ENCODE measurements at regions not wholly inside any gene's neighbourhood (a gene's known extent, or its start where the extent isn't known, plus 50 kb on each side); places are given as distances from the start of the nearest gene placed in this dataset.

- H3K27ac ChIP-seq (ENCODE audit: insufficient read length, low read depth, low read length), result no peak overlapping the region
- no peak overlapping the region for H3T11ph ChIP-seq (ENCODE audit: low read length)
- no peak overlapping the region for H2AK5ac ChIP-seq (ENCODE audit: insufficient read length, low read length)
- no peaks in the 10 kb centered on the region for H3K36me3 Mint-ChIP-seq (ENCODE audit: insufficient read depth in 1 of 3, low read depth in 3 of 3)
- no peaks in the 10 kb centered on the region for H3K79me1 ChIP-seq (ENCODE audit: insufficient read depth, low read depth, low read length, poor library complexity, severe bottlenecking)
- no peak overlapping the region for H2BK120ac ChIP-seq (ENCODE audit: low read depth, low read length, poor library complexity, severe bottlenecking)
- no peak overlapping the region for H3K4me2 ChIP-seq (ENCODE audit: insufficient read depth, insufficient read length, low read length)
- no peak overlapping the region for H4K8ac ChIP-seq (replicated peaks; ENCODE audit: insufficient read length, low read depth, low read length)
- no peak overlapping the region for H3K4me3 Mint-ChIP-seq
- H4K20me1 ChIP-seq (ENCODE audit: control insufficient read depth, insufficient read depth, insufficient read length), result no peaks in the 10 kb centered on the region
- no peak overlapping the region for H4K5ac ChIP-seq (ENCODE audit: insufficient read length, low read depth, low read length)
- H3K79me2 ChIP-seq (ENCODE audit: insufficient read depth, low read length), result no peaks in the 10 kb centered on the region
- H3K9ac ChIP-seq (ENCODE audit: extremely low read depth, insufficient read length, low read length), result no peak overlapping the region
- no peak for DNase-seq
- H3K56ac ChIP-seq (ENCODE audit: insufficient read length, low read depth, low read length), result no peak overlapping the region
- no peak overlapping the region for H3K14ac ChIP-seq (ENCODE audit: insufficient read depth, low read length)
- no peak overlapping the region for H2AFZ ChIP-seq (ENCODE audit: low read length)
- H3K18ac ChIP-seq (ENCODE audit: insufficient read length, low read depth, low read length), result no peak overlapping the region
- H3K27me3 Mint-ChIP-seq (ENCODE audit: low read depth), result no peaks in the 10 kb centered on the region
- no peak overlapping the region for H4K91ac ChIP-seq (ENCODE audit: insufficient read length, low read depth, low read length)
- H3K9me3 ChIP-seq (ENCODE audit: control insufficient read depth, low read depth, low read length), result no peaks in the 10 kb centered on the region
- no peak overlapping the region for H2BK20ac ChIP-seq (ENCODE audit: low read depth, low read length, poor library complexity, severe bottlenecking)
- no peak overlapping the region for H3K23ac ChIP-seq (ENCODE audit: insufficient read length, low read depth, low read length)
- H2BK5ac ChIP-seq (ENCODE audit: insufficient read length, low read length), result no peak overlapping the region
- no CpG with 5 or more reads among the region's 1 CpG for WGBS (ENCODE audit: extremely low coverage, insufficient read length, low lambda C conversion rate)
- no peak overlapping the region for H2BK15ac ChIP-seq (ENCODE audit: low read depth, low read length)
- H3K4ac ChIP-seq (ENCODE audit: low read depth, low read length), result no peak overlapping the region
- H3K23me2 ChIP-seq (ENCODE audit: insufficient read length, low read depth, low read length, poor library complexity, severe bottlenecking), result no peaks in the 10 kb centered on the region
- TF ChIP-seq, protein P1, sequence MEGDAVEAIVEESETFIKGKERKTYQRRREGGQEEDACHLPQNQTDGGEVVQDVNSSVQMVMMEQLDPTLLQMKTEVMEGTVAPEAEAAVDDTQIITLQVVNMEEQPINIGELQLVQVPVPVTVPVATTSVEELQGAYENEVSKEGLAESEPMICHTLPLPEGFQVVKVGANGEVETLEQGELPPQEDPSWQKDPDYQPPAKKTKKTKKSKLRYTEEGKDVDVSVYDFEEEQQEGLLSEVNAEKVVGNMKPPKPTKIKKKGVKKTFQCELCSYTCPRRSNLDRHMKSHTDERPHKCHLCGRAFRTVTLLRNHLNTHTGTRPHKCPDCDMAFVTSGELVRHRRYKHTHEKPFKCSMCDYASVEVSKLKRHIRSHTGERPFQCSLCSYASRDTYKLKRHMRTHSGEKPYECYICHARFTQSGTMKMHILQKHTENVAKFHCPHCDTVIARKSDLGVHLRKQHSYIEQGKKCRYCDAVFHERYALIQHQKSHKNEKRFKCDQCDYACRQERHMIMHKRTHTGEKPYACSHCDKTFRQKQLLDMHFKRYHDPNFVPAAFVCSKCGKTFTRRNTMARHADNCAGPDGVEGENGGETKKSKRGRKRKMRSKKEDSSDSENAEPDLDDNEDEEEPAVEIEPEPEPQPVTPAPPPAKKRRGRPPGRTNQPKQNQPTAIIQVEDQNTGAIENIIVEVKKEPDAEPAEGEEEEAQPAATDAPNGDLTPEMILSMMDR (conservative IDR thresholded peaks at IDR 0.05), result no peak
- H3K27ac Mint-ChIP-seq, result no peak overlapping the region
- no peaks in the 10 kb centered on the region for H3K27me3 ChIP-seq (ENCODE audit: insufficient read depth, low read length)
- no peaks in the 10 kb centered on the region for H3K4me1 ChIP-seq (ENCODE audit: insufficient read depth, low read length)
- H3K4me1 Mint-ChIP-seq, result peaks cover 8% of the 10 kb centered on the region in 2 experiments; a peak in 3 of 4 replicates
- no peaks in the 10 kb centered on the region for H3K9me3 Mint-ChIP-seq
- H2BK12ac ChIP-seq (ENCODE audit: insufficient read length, low read depth, low read length), result no peak overlapping the region
Measured at GRCh38 chr5:143892271-143892670, 80.3 kb downstream of the HMHB1 start.
